ENCODE measurements at regions not wholly inside any gene's neighbourhood (a gene's known extent, or its start where the extent isn't known, plus 50 kb on each side); places are given as distances from the start of the nearest gene placed in this dataset.

DNA sequence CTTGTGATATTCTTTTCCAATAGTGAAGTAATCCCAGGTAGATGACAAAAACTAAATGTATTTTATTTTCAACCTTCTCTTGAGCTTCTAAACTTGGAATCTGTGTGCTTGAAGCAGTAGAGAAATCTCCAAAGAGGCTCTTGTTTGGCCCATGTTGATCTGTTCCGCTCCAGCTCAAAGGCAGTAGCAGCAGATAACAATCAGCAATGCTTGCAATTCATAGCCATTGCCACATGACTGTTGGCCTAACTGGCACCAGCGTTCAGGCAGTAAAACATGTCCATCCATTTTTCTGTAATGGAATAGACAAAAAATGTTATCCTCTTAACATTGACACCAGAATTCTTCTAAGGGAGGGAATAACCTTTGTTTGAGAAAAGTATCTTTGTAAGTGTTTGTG lies 270.7 kb upstream of the MSX2 start:
- no peak for DNase-seq (ENCODE audit: low spot score)
- Histone ChIP-seq H3K9me3 (peaks cover 0 to 5% of the 10 kb centered on the region in 2 donors), H3K4me3 (no peak overlapping the region), H3K27me3 (no peaks in the 10 kb centered on the region), H3K4me1 (no peaks in the 10 kb centered on the region), H3K36me3 (no peaks in the 10 kb centered on the region), H3K27ac (no peak overlapping the region)
- TF ChIP-seq CTCF (IDR thresholded peaks at IDR 0.05), result no peak

- Histone ChIP-seq H3K27ac (no peak overlapping the region), H3K9me3 (peaks cover 0 to 5% of the 10 kb centered on the region in 2 donors), H3K4me1 (no peaks in the 10 kb centered on the region), H3K36me3 (no peaks in the 10 kb centered on the region), H3K4me3 (no peak overlapping the region), H3K27me3 (no peaks in the 10 kb centered on the region)
- TF ChIP-seq CTCF (IDR thresholded peaks at IDR 0.05), result no peak
- no peak for DNase-seq (ENCODE audit: low spot score)
These were observed 269.9 kb upstream of the MSX2 start for GRCh38 chr5:174454464-174454863.

DNA sequence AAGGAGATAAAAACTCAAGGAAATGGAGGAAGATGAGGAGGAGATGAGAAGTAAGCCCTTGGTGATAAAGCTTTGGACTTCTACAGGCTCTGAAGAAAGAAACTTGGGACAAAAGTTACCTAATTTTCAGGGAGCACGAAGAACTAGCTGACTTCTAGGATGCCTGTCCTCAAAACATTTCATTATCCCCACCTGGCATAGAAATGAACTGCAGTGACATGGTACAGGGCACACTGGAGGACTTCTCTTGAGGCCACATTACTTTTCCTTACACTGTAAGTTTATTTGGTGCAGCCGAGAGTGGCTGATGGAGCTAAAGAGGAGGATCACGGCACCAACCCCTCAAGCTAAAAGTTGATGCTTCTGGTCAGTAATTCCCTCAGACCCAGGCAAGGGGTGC lies 269.5 kb upstream of the MSX2 start:
- no peak for TF ChIP-seq CTCF (IDR thresholded peaks at IDR 0.05)
- H3K4me3 ChIP-seq, result no peak overlapping the region
- no peak for DNase-seq (ENCODE audit: low spot score)

DNA sequence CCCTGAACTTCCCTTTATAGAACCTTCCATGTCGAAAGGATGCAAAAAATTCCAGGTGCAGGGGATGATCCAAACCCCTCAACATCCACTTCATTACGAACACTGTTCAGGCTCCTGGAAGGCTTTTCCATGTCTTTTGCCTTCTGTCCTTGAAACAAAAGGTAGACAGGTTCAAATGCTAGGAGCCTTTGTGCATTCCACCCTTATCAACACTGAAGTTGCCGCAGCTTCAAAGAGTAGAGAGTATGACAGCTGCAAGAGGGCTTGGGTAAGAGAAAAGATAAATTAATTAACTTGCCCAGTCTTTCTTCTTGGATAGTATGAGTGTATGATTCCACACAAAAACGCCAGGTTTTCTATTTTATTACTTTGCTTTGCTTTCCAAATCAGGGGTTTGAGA lies 269.1 kb upstream of the MSX2 start:
- Histone ChIP-seq H3K9me3 (peaks cover 0 to 1% of the 10 kb centered on the region in 2 donors), H3K27ac (no peak overlapping the region), H3K4me3 (no peak overlapping the region), H3K4me1 (no peaks in the 10 kb centered on the region), H3K36me3 (no peaks in the 10 kb centered on the region), H3K27me3 (no peaks in the 10 kb centered on the region)
- TF ChIP-seq CTCF (IDR thresholded peaks at IDR 0.05), result no peak
- no peak for DNase-seq (ENCODE audit: low spot score)

More for the DNA sequence above, 269.5 kb upstream of the MSX2 start:
- Histone ChIP-seq H3K9me3 (peaks cover 0 to 5% of the 10 kb centered on the region in 2 donors), H3K27ac (no peak overlapping the region), H3K36me3 (no peaks in the 10 kb centered on the region), H3K27me3 (no peaks in the 10 kb centered on the region), H3K4me1 (no peaks in the 10 kb centered on the region)

DNA sequence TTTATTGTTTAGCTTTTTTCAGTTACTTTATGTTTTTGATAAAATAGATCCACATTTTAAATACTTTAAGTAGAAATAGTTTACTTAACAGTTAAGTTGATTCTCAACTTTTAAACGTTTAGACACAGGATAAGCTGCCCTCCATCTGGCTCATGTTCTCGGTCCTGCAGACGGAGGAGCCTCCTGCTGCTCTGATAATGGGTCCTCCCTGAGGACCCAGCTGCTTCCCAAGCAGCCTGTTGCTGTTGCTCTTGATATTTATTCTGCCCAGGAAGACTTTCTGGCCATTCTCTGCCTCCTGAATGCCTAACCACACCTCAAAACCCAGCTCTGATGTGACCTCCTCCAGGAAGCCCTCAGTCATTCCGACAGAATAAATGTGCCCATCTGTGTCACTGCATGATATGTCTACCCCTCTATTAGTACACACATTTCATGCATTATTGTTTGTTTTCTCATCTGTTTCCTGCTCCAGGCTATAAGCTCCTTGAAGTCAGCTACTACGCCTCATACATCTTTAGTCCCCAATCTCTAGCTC lies 267.2 kb upstream of the MSX2 start:
- no peak overlapping the region for H3K4me3 ChIP-seq
- H3K27ac ChIP-seq, result no peak overlapping the region
- no peak for TF ChIP-seq CTCF (IDR thresholded peaks at IDR 0.05)
- no peaks in the 10 kb centered on the region for H3K4me1 ChIP-seq
- no peak for DNase-seq (ENCODE audit: low spot score)
- no peaks in the 10 kb centered on the region for H3K36me3 ChIP-seq
- no peaks in the 10 kb centered on the region for H3K9me3 ChIP-seq
- H3K27me3 ChIP-seq, result no peaks in the 10 kb centered on the region

GRCh38 chr5:174459071-174459702 lies 265.2 kb upstream of the MSX2 start:
- no peak for TF ChIP-seq CTCF (IDR thresholded peaks at IDR 0.05)
- H3K27ac ChIP-seq, result no peak overlapping the region
- no peaks in the 10 kb centered on the region for H3K9me3 ChIP-seq
- DNase-seq (ENCODE audit: low spot score), result no peak
- no peak overlapping the region for H3K4me3 ChIP-seq
- H3K36me3 ChIP-seq, result no peaks in the 10 kb centered on the region
- H3K4me1 ChIP-seq, result no peaks in the 10 kb centered on the region
- no peaks in the 10 kb centered on the region for H3K27me3 ChIP-seq
